ENCODE measurements at regions not wholly inside any gene's neighbourhood (a gene's known extent, or its start where the extent isn't known, plus 50 kb on each side); places are given as distances from the start of the nearest gene placed in this dataset.

DNA sequence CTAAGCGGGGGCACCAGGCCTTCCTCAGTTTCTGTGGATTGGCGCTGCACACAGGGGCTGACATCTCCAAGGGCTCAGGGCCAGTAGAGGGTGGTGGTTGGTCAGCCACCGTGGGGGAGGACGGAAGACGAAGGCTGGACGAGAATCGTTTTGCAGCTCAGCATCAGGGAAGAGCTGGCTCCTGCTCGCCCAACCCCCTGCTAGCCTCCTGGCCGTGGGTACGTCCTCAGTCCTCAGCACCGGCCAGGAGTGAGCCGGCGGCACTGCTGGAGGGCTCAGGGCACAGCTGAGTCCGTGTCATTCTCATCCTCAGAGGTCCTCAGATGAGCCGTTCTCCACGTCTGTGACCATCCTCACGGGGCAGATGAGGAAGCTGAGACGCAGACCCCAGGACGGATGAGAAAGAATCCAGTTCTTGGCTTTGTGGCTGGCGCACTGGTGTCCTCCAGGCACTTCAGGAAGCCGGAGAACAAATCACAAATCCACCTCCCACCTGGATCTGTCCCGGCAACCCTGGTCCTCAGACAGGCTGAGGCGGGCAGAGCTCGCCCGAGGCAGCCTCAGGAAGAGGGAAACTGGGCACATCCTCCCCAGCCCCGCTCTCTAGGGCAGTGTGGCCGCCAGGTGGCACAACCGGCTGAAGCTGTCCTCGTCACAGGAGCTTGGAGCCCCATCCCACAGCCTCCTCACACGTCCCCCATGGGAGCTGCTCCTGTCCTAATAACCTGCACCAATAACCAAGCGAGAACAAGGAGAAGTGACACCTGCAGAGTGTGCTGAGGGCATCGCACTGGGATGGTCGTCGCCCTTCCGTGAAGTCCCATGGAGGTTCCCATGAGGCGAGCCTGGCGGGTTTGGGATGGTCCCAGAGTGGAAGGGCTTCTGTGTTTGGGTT, 393.7 kb downstream of the BRD1 start (continued):
- TF ChIP-seq PBX3 (CRISPR knock-in tag; IDR thresholded peaks at IDR 0.05) (no peak), ZSCAN4 (tag by site-specific recombination; IDR thresholded peaks at IDR 0.05) (no peak), ZNF548 (tag by site-specific recombination; IDR thresholded peaks at IDR 0.05) (no peak), SP7 (tag by site-specific recombination; IDR thresholded peaks at IDR 0.05) (no peak), ZBTB17 (tag by site-specific recombination; IDR thresholded peaks at IDR 0.05) (no peak), MZF1 (tag by site-specific recombination; IDR thresholded peaks at IDR 0.05; ENCODE audit: borderline replicate concordance) (no peak), ZFP3 (tag by site-specific recombination; IDR thresholded peaks at IDR 0.05; ENCODE audit: low read depth) (no peak), MYNN (tag by site-specific recombination; IDR thresholded peaks at IDR 0.05; ENCODE audit: borderline replicate concordance) (no peak), ZNF354C (tag by site-specific recombination; IDR thresholded peaks at IDR 0.05; ENCODE audit: borderline replicate concordance, low read depth) (no peak), BCL11B (tag by site-specific recombination; IDR thresholded peaks at IDR 0.05; ENCODE audit: low read depth) (no peak)

- no peaks in the 10 kb centered on the region for H3K4me1 ChIP-seq (ENCODE audit: control insufficient read depth, insufficient read depth, low read length)
- CTCF ChIA-PET = no interaction called here
- no peaks in the 10 kb centered on the region for H3K36me3 ChIP-seq (ENCODE audit: control insufficient read depth in 2 of 2, insufficient read depth in 1 of 2, low read length in 2 of 2)
- H3K4me3 ChIP-seq (ENCODE audit: low read depth, low read length) = no peak overlapping the region
- H3K9me3 ChIP-seq (ENCODE audit: control insufficient read depth, insufficient read depth, low read depth, low read length) = no peaks in the 10 kb centered on the region; the same call in 1 of the 2 replicates
- TF ChIP-seq SP7 (tag by site-specific recombination; IDR thresholded peaks at IDR 0.05) = no peak
- TF ChIP-seq ZNF707 (tag by site-specific recombination; IDR thresholded peaks at IDR 0.05) = no peak
- no peak for TF ChIP-seq ZNF121 (tag by site-specific recombination; IDR thresholded peaks at IDR 0.05)
- TF ChIP-seq ZFP41 (tag by site-specific recombination; IDR thresholded peaks at IDR 0.05; ENCODE audit: borderline replicate concordance) = no peak
- no peak for TF ChIP-seq KLF10 (tag by site-specific recombination; IDR thresholded peaks at IDR 0.05)
- TF ChIP-seq ZNF341 (tag by site-specific recombination; IDR thresholded peaks at IDR 0.05; ENCODE audit: low read depth) = no peak
- TF ChIP-seq HOXA7 (CRISPR knock-in tag; IDR thresholded peaks at IDR 0.05; ENCODE audit: borderline replicate concordance) = no peak
- TF ChIP-seq CTCF (tag by site-specific recombination; IDR thresholded peaks at IDR 0.05) = no peak
- TF ChIP-seq ZNF311 (tag by site-specific recombination; IDR thresholded peaks at IDR 0.05; ENCODE audit: borderline replicate concordance) = no peak
- POLR2A ChIA-PET = no interaction called here
- H3K27ac ChIP-seq (ENCODE audit: extremely low read depth, low read depth, low read length) = no peak overlapping the region
These were observed 394.7 kb downstream of the BRD1 start for GRCh38 chr22:49432897-49433443.
